ENCODE measurements at regions not wholly inside any gene's neighbourhood (a gene's known extent, or its start where the extent isn't known, plus 50 kb on each side); places are given as distances from the start of the nearest gene placed in this dataset.
"Not testable (repeated sequence)": the region's sequence is repeated elsewhere in the genome, so short reads cannot be mapped to it uniquely, and the experiment has no call there.

GRCh38 chr15:56568466-56569167 lies 103.7 kb upstream of the MNS1 start:
- DNase-seq (ENCODE audit: low read depth in 2 of 2): no peak

GRCh38 chr15:56557415-56557814 lies 92.5 kb upstream of the MNS1 start:
- DNase-seq (ENCODE audit: low read depth in 2 of 2): no peak

GRCh38 chr15:56553486-56553885 lies 88.5 kb upstream of the MNS1 start:
- no peak for DNase-seq (ENCODE audit: low read depth in 2 of 2)

GRCh38 chr15:56552659-56553058 lies 87.7 kb upstream of the MNS1 start:
- DNase-seq (ENCODE audit: low read depth in 2 of 2): no peak

GRCh38 chr15:56540570-56540969 lies 75.6 kb upstream of the MNS1 start:
- DNase-seq (ENCODE audit: low read depth in 2 of 2): not testable (repeated sequence)

GRCh38 chr15:56540157-56540556 lies 75.2 kb upstream of the MNS1 start:
- not testable (repeated sequence) for DNase-seq (ENCODE audit: low read depth in 2 of 2)

GRCh38 chr15:56538901-56539545 lies 74.1 kb upstream of the MNS1 start:
- DNase-seq (ENCODE audit: low read depth in 2 of 2): no peak

- DNase-seq (ENCODE audit: low read depth in 2 of 2): peak; percentile 2 to 8
These were observed 72.9 kb upstream of the MNS1 start for GRCh38 chr15:56537881-56538280.

GRCh38 chr15:56534728-56535127 lies 69.8 kb upstream of the MNS1 start:
- DNase-seq (ENCODE audit: low read depth in 2 of 2): no peak

GRCh38 chr15:56533731-56534403 lies 68.9 kb upstream of the MNS1 start:
- no peak for DNase-seq (ENCODE audit: low read depth in 2 of 2)

GRCh38 chr15:56532721-56533460 lies 68.0 kb upstream of the MNS1 start:
- no peak for DNase-seq (ENCODE audit: low read depth in 2 of 2)

GRCh38 chr15:56530157-56530556 lies 65.2 kb upstream of the MNS1 start:
- no peak for DNase-seq (ENCODE audit: low read depth in 2 of 2)

- no peak for DNase-seq (ENCODE audit: low read depth in 2 of 2)
These were observed 63.2 kb upstream of the MNS1 start for GRCh38 chr15:56528136-56528535.

- DNase-seq (ENCODE audit: low read depth in 2 of 2): no peak
These were observed 60.0 kb upstream of the MNS1 start for GRCh38 chr15:56524915-56525314.

- DNase-seq (ENCODE audit: low read depth in 2 of 2): no peak
These were observed 58.6 kb upstream of the MNS1 start for GRCh38 chr15:56523521-56523920.

GRCh38 chr15:56519000-56519399 lies 54.1 kb upstream of the MNS1 start:
- no peak for DNase-seq (ENCODE audit: low read depth in 2 of 2)

Data from activated CD8-positive, alpha-beta memory T cell treated with anti-CD3 and anti-CD28 coated beads for 4 hours (primary cell).